Lower lobe of right lung (tissue), 2 donors: ENCODE measurements at regions not wholly inside any gene's neighbourhood (a gene's known extent, or its start where the extent isn't known, plus 50 kb on each side); places are given as distances from the start of the nearest gene placed in this dataset.

Experiments
- ATAC-seq, 2 donors: fragments of 200-7000 bp; cut with Tn5 transposase; one replicate each; pipeline ENCODE4 v1.9.1; 2020 to 2022; ENCODE audit warnings: mild to moderate bottlenecking in 2 of 2, moderate library complexity in 2 of 2
- DNase-seq: peaks from one replicate; pipeline ENCODE4 v3.0.0-alpha.2; 2020
- H3K27ac ChIP-seq: fragments of 200-600 bp; one replicate; pipeline ENCODE4 v1.8.0; 2022
- H3K27me3 ChIP-seq: fragments of 200-600 bp; one replicate; pipeline ENCODE4 v1.8.0; 2022; ENCODE audit warnings: low read depth
- H3K36me3 ChIP-seq: fragments of 200-600 bp; one replicate; pipeline ENCODE4 v1.8.0; 2022; ENCODE audit warnings: mild to moderate bottlenecking
- H3K4me1 ChIP-seq: fragments of 200-600 bp; one replicate; pipeline ENCODE4 v1.8.0; 2022
- H3K4me3 ChIP-seq: fragments of 200-600 bp; one replicate; pipeline ENCODE4 v1.8.0; 2022; ENCODE audit warnings: mild to moderate bottlenecking
- H3K9me3 ChIP-seq: fragments of 200-600 bp; one replicate; pipeline ENCODE4 v1.8.0; 2022
- intact Hi-C: fragments of 100-400 bp; cut with DNase I; formaldehyde crosslinking; loops from one replicate; pipeline ENCODE4 v1.11.0; 2022
- TF ChIP-seq, protein P1 (sequence below): fragments of 200-600 bp; IDR thresholded peaks from one replicate; pipeline ENCODE4 v1.8.0; 2022; ENCODE audit warnings: antibody characterized with exemption, mild to moderate bottlenecking
- donor health status: DM: no; HTN: yes; CAD: no; lungs with severe emphysema.

DNA sequence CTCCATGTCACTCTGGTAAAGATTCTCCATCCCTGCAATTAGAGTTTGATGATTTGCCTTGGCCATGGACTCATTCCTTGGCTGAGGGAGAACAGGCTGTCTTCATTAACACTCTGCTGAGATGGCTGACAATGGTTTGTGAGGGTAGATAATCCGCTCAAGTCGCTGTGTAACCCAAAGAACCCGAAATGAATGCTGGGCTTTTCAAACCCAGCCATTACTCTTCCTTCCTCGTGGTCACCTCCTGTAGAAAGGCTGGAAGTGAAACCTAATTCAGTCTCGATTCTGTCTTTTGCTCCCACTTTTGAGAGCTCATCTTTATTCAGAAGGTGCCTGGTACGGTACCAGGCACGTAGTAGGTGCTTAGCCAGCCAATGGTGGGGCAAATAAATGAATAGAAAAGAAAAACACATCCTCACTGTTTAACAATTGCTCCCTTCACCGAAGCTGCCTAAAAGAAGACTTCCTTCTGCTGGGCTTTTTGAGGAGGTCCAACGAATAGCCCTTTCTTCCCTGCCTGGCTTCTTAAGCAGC is 190.2 kb downstream of the BCAS1 start:
- no peak for ATAC-seq
- H3K4me1 ChIP-seq, result no peaks in the 10 kb centered on the region

DNA sequence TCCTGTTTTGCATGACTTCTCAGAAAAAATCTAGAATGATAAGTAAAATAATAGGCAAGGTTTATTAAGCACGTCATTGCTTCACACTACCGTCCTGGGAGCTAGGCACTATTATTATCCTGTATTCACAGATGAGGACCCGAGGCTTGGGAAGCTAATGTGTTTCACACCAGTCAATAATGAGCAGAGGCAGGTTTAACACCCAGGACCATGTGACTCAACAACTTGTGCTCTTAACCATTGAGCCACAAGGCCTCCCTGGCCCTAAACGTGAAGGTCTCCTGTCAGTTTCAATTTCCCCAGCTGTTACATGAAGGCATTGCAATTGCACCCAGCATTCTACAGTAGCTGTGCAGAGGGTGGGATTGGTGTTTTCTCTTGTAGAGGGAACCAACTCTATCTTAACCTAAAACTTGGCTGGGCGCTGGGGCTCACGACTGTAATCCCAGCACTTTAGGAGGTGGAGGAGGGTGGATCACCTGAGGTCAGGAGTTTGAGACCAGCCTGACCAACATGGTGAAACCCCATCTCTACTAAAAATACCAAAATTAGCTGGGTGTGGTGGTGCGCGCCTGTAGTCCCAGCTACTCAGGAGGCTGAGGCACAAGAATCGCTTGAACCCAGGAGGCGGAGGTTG is 191.2 kb downstream of the BCAS1 start:
- no peak overlapping the region for H3K4me3 ChIP-seq
- DNase-seq (no peak), ATAC-seq (no peak)
- TF ChIP-seq, protein P1, sequence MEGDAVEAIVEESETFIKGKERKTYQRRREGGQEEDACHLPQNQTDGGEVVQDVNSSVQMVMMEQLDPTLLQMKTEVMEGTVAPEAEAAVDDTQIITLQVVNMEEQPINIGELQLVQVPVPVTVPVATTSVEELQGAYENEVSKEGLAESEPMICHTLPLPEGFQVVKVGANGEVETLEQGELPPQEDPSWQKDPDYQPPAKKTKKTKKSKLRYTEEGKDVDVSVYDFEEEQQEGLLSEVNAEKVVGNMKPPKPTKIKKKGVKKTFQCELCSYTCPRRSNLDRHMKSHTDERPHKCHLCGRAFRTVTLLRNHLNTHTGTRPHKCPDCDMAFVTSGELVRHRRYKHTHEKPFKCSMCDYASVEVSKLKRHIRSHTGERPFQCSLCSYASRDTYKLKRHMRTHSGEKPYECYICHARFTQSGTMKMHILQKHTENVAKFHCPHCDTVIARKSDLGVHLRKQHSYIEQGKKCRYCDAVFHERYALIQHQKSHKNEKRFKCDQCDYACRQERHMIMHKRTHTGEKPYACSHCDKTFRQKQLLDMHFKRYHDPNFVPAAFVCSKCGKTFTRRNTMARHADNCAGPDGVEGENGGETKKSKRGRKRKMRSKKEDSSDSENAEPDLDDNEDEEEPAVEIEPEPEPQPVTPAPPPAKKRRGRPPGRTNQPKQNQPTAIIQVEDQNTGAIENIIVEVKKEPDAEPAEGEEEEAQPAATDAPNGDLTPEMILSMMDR, result no peak
- no peaks in the 10 kb centered on the region for H3K4me1 ChIP-seq
- no peaks in the 10 kb centered on the region for H3K9me3 ChIP-seq
- H3K27me3 ChIP-seq, result no peaks in the 10 kb centered on the region
- intact Hi-C loops, result no loop called here
- H3K27ac ChIP-seq, result no peak overlapping the region
- H3K36me3 ChIP-seq, result no peaks in the 10 kb centered on the region

More for the DNA sequence above, 190.2 kb downstream of the BCAS1 start:
- Histone ChIP-seq H3K27me3 (no peaks in the 10 kb centered on the region), H3K36me3 (no peaks in the 10 kb centered on the region), H3K27ac (no peak overlapping the region), H3K9me3 (no peaks in the 10 kb centered on the region), H3K4me3 (no peak overlapping the region)
- intact Hi-C loops, result no loop called here
- no peak for DNase-seq
- TF ChIP-seq, protein P1, result no peak

GRCh38 chr20:53878262-53879047 is 191.9 kb downstream of the BCAS1 start:
- Histone ChIP-seq H3K27me3 (no peaks in the 10 kb centered on the region), H3K9me3 (no peaks in the 10 kb centered on the region), H3K27ac (no peak overlapping the region), H3K36me3 (no peaks in the 10 kb centered on the region), H3K4me3 (no peak overlapping the region), H3K4me1 (no peaks in the 10 kb centered on the region)
- intact Hi-C loops, result no loop called here
- DNase-seq, result no peak
- ATAC-seq, result no peak
- TF ChIP-seq, protein P1, result no peak

GRCh38 chr20:53876956-53877355 is 193.4 kb downstream of the BCAS1 start:
- Histone ChIP-seq H3K36me3 (no peaks in the 10 kb centered on the region), H3K4me1 (peaks cover 5% of the 10 kb centered on the region), H3K27ac (no peak overlapping the region), H3K9me3 (no peaks in the 10 kb centered on the region), H3K4me3 (no peak overlapping the region), H3K27me3 (no peaks in the 10 kb centered on the region)
- TF ChIP-seq, protein P1, result no peak
- no peak for ATAC-seq
- DNase-seq, result no peak
- intact Hi-C loops, result no loop called here

- TF ChIP-seq, protein P1, result no peak
- intact Hi-C loops, result no loop called here
- Histone ChIP-seq H3K27me3 (no peaks in the 10 kb centered on the region), H3K27ac (no peak overlapping the region), H3K36me3 (no peaks in the 10 kb centered on the region), H3K4me1 (peaks cover 10% of the 10 kb centered on the region), H3K9me3 (no peaks in the 10 kb centered on the region), H3K4me3 (no peak overlapping the region)
- no peak for DNase-seq
- no peak for ATAC-seq
Observed at GRCh38 chr20:53876470-53876869, 193.9 kb downstream of the BCAS1 start.
